T-cell (primary cell): ENCODE measurements at regions not wholly inside any gene's neighbourhood (a gene's known extent, or its start where the extent isn't known, plus 50 kb on each side); places are given as distances from the start of the nearest gene placed in this dataset.
"Not testable (repeated sequence)": the region's sequence is repeated elsewhere in the genome, so short reads cannot be mapped to it uniquely, and the experiment has no call there.

ENCODE experiments used
- ATAC-seq, 4 experiments: fragments of 200-7000 bp in 3 of 4; fragments of 150-1000 bp in 1 of 4; cut with Tn5 transposase; replicated peaks in 1 of 4; 1 replicate in 3 of 4; 2 replicates in 1 of 4; pipeline ENCODE4 v1.10.0; 2021; ENCODE audit warnings: moderate library complexity in 3 of 4, mild to moderate bottlenecking in 2 of 4, moderate number of reproducible peaks in 1 of 4
- CTCF ChIA-PET, 2 donors: fragments of 300-600 bp; sonication (Branson Sonifier 250); formaldehyde crosslinking; loops; one replicate each; lab custom pipeline; 2022; ENCODE audit warnings: antibody characterized with exemption in 2 of 2; lab: Charles Lee
- POLR2A ChIA-PET, 2 donors: fragments of 300-600 bp; sonication (Branson Sonifier 250); formaldehyde crosslinking; loops; one replicate each; lab custom pipeline; 2022; ENCODE audit warnings: antibody characterized with exemption in 2 of 2; lab: Charles Lee
- DNase-seq, 35 experiments: peaks; one replicate each; pipeline versions ENCODE4 v3.0.0 to v3.0.0-alpha.2; 2013 to 2023
- H3K27ac ChIP-seq: one replicate; pipeline ENCODE4 v1.5.1; 2013; ENCODE audit warnings: low read length
- H3K27me3 ChIP-seq, 2 experiments: replicated peaks in 1 of 2; 1 replicate in 1 of 2; 2 replicates in 1 of 2; pipeline versions ENCODE4 v1.6.1 to v1.7.0; 2013; ENCODE audit warnings: low read length in 1 of 2, mixed read lengths in 1 of 2; ENCODE audit not compliant: control insufficient read depth in 2 of 2, insufficient read depth in 2 of 2; ENCODE audit errors: extremely low read depth in 1 of 2
- H3K36me3 ChIP-seq, 2 donors: 1 replicate in 1 of 2; 2 replicates in 1 of 2; pipeline versions ENCODE4 v1.6.1 to v1.7.0; 2013; ENCODE audit warnings: low read length in 1 of 2; ENCODE audit not compliant: control insufficient read depth in 2 of 2, insufficient read depth in 1 of 2; ENCODE audit errors: extremely low read depth in 1 of 2
- H3K4me1 ChIP-seq, 2 experiments: 1 replicate in 1 of 2; 2 replicates in 1 of 2; pipeline versions ENCODE4 v1.6.1 to v1.7.0; 2013; ENCODE audit warnings: low read length in 2 of 2, mixed read lengths in 1 of 2; ENCODE audit not compliant: insufficient read depth in 2 of 2, control insufficient read depth in 1 of 2; ENCODE audit errors: extremely low read depth in 1 of 2
- H3K4me3 ChIP-seq, 2 donors: 1 replicate in 1 of 2; 2 replicates in 1 of 2; pipeline versions ENCODE4 v1.5.1 to v1.7.0; 2013; ENCODE audit warnings: mild to moderate bottlenecking in 2 of 2, low read length in 1 of 2, moderate library complexity in 1 of 2; ENCODE audit not compliant: control insufficient read depth in 1 of 2; ENCODE audit errors: extremely low read depth in 1 of 2
- H3K9me3 ChIP-seq: 2 replicates; pipeline ENCODE4 v1.7.0; 2013
- H3K27ac Mint-ChIP-seq, 2 donors: one replicate each; pipeline ENCODE4 v1.8.0; 2020 to 2021; ENCODE audit warnings: mild to moderate bottlenecking in 2 of 2, mixed read lengths in 2 of 2
- H3K27me3 Mint-ChIP-seq, 2 donors: one replicate each; pipeline ENCODE4 v1.8.0; 2021 to 2022; ENCODE audit warnings: mixed read lengths in 2 of 2
- H3K36me3 Mint-ChIP-seq: one replicate; pipeline ENCODE4 v1.8.0; 2021; ENCODE audit warnings: mixed read lengths
- H3K4me1 Mint-ChIP-seq, 3 donors: one replicate each; pipeline ENCODE4 v1.8.0; 2020 to 2022; ENCODE audit warnings: mixed read lengths in 3 of 3, mild to moderate bottlenecking in 1 of 3
- H3K4me3 Mint-ChIP-seq, 3 donors: one replicate each; pipeline ENCODE4 v1.8.0; 2020 to 2022; ENCODE audit warnings: mild to moderate bottlenecking in 3 of 3, mixed read lengths in 3 of 3, moderate library complexity in 3 of 3
- H3K9me3 Mint-ChIP-seq, 3 donors: one replicate each; pipeline ENCODE4 v1.8.0; 2020 to 2022; ENCODE audit warnings: mixed read lengths in 3 of 3
- WGBS: methylation state at CpG from one replicate; pipeline ENCODE4 v1.1.5; 2013; ENCODE audit warnings: missing lambda C conversion rate; ENCODE audit not compliant: insufficient coverage; 5-methylcytosine and 5-hydroxymethylcytosine counted together

- Mint-ChIP-seq H3K4me3 (no peak overlapping the region), H3K36me3 (no peaks in the 10 kb centered on the region), H3K4me1 (no peaks in the 10 kb centered on the region), H3K27me3 (no peaks in the 10 kb centered on the region), H3K27ac (no peak overlapping the region), H3K9me3 (peaks cover 12 to 22% (median 22%) of the 10 kb centered on the region in 3 donors)
- CTCF ChIA-PET, result no interaction called here
- no peaks in the 10 kb centered on the region for H3K36me3 ChIP-seq
- no peaks in the 10 kb centered on the region for H3K4me1 ChIP-seq
- H3K4me3 ChIP-seq, result no peak overlapping the region
- H3K27ac ChIP-seq, result no peak overlapping the region
- H3K9me3 ChIP-seq, result no peaks in the 10 kb centered on the region
- H3K27me3 ChIP-seq, result no peaks in the 10 kb centered on the region
- no CpG with 5 or more reads among the region's 1 CpG for WGBS
- ATAC-seq (no peak), DNase-seq (no peak)
- POLR2A ChIA-PET, result no interaction called here
These were observed 757.7 kb upstream of the SEMA6A start for GRCh38 chr5:117332341-117332740.

GRCh38 chr5:117327511-117327910, 752.9 kb upstream of the SEMA6A start:
- H3K4me3 Mint-ChIP-seq, result no peak overlapping the region
- Histone ChIP-seq H3K27me3 (no peaks in the 10 kb centered on the region), H3K4me3 (no peak overlapping the region), H3K4me1 (no peaks in the 10 kb centered on the region), H3K36me3 (no peaks in the 10 kb centered on the region), H3K27ac (no peak overlapping the region), H3K9me3 (no peaks in the 10 kb centered on the region)
- CTCF ChIA-PET, result no interaction called here
- no peaks in the 10 kb centered on the region for H3K27me3 Mint-ChIP-seq
- no CpG with 5 or more reads among the region's 1 CpG for WGBS
- H3K27ac Mint-ChIP-seq, result no peak overlapping the region
- H3K4me1 Mint-ChIP-seq, result no peaks in the 10 kb centered on the region
- POLR2A ChIA-PET, result no interaction called here
- ATAC-seq (no peak), DNase-seq (no peak)
- H3K36me3 Mint-ChIP-seq, result no peaks in the 10 kb centered on the region
- peaks cover 18 to 26% (median 25%) of the 10 kb centered on the region in 3 donors for H3K9me3 Mint-ChIP-seq

- no peak overlapping the region for H3K4me3 ChIP-seq
- H3K9me3 ChIP-seq, result no peaks in the 10 kb centered on the region
- WGBS, result no CpG with 5 or more reads among the region's 2 CpGs
- no peaks in the 10 kb centered on the region for H3K36me3 ChIP-seq
- Mint-ChIP-seq H3K4me1 (no peaks in the 10 kb centered on the region), H3K9me3 (peaks cover 17 to 25% (median 23%) of the 10 kb centered on the region in 3 donors), H3K36me3 (no peaks in the 10 kb centered on the region), H3K27me3 (no peaks in the 10 kb centered on the region), H3K4me3 (no peak overlapping the region), H3K27ac (no peak overlapping the region)
- ChIA-PET CTCF (no interaction called here), POLR2A (no interaction called here)
- no peak for DNase-seq
- H3K4me1 ChIP-seq, result no peaks in the 10 kb centered on the region
- no peak overlapping the region for H3K27ac ChIP-seq
- H3K27me3 ChIP-seq, result no peaks in the 10 kb centered on the region
- no peak for ATAC-seq
These were observed 752.4 kb upstream of the SEMA6A start for GRCh38 chr5:117326997-117327396.

GRCh38 chr5:117318528-117318927, 743.9 kb upstream of the SEMA6A start:
- Mint-ChIP-seq H3K9me3 (peaks cover 1 to 4% (median 3%) of the 10 kb centered on the region in 3 donors), H3K27me3 (no peaks in the 10 kb centered on the region), H3K4me1 (no peaks in the 10 kb centered on the region), H3K4me3 (no peak overlapping the region), H3K36me3 (no peaks in the 10 kb centered on the region), H3K27ac (no peak overlapping the region)
- no peaks in the 10 kb centered on the region for H3K4me1 ChIP-seq
- WGBS, result 67% methylated on average over 2 of the region's 2 CpGs
- ChIA-PET CTCF (no interaction called here), POLR2A (no interaction called here)
- no peak overlapping the region for H3K27ac ChIP-seq
- H3K9me3 ChIP-seq, result no peaks in the 10 kb centered on the region
- no peak overlapping the region for H3K4me3 ChIP-seq
- no peaks in the 10 kb centered on the region for H3K27me3 ChIP-seq
- DNase-seq (no peak), ATAC-seq (no peak)
- no peaks in the 10 kb centered on the region for H3K36me3 ChIP-seq

GRCh38 chr5:117315170-117315569, 740.5 kb upstream of the SEMA6A start:
- H3K9me3 Mint-ChIP-seq, result peaks cover 0 to 4% (median 4%) of the 10 kb centered on the region in 3 donors
- ChIA-PET POLR2A (no interaction called here), CTCF (no interaction called here)
- no peaks in the 10 kb centered on the region for H3K27me3 Mint-ChIP-seq
- H3K36me3 Mint-ChIP-seq, result no peaks in the 10 kb centered on the region
- no peak for ATAC-seq
- no peak for DNase-seq
- no peak overlapping the region for H3K4me3 ChIP-seq
- no peaks in the 10 kb centered on the region for H3K27me3 ChIP-seq
- no peaks in the 10 kb centered on the region for H3K4me1 ChIP-seq
- no peaks in the 10 kb centered on the region for H3K36me3 ChIP-seq
- WGBS, result no CpG with 5 or more reads among the region's 4 CpGs
- H3K9me3 ChIP-seq, result no peaks in the 10 kb centered on the region
- no peak overlapping the region for H3K27ac Mint-ChIP-seq
- no peak overlapping the region for H3K27ac ChIP-seq
- H3K4me3 Mint-ChIP-seq, result no peak overlapping the region
- H3K4me1 Mint-ChIP-seq, result no peaks in the 10 kb centered on the region

- 99% methylated on average over 20 of the region's 34 CpGs for WGBS
- H3K4me3 Mint-ChIP-seq, ATAC-seq, H3K4me1 Mint-ChIP-seq, H3K27me3 Mint-ChIP-seq, DNase-seq, H3K27ac ChIP-seq, H3K36me3 ChIP-seq, H3K9me3 ChIP-seq, H3K9me3 Mint-ChIP-seq, POLR2A ChIA-PET, H3K4me3 ChIP-seq, H3K27ac Mint-ChIP-seq, H3K4me1 ChIP-seq, H3K36me3 Mint-ChIP-seq, H3K27me3 ChIP-seq: not testable (repeated sequence)
- CTCF ChIA-PET, result interaction anchor here in 1 of 2 donors (0.7 kb wide), 1 partner anchor 16 kb away, joined by 6 read pairs; no protein-coding TSS in a partner anchor
These were observed 730.0 kb upstream of the SEMA6A start for GRCh38 chr5:117304512-117305107.

- Mint-ChIP-seq H3K9me3 (peaks cover 2 to 9% (median 4%) of the 10 kb centered on the region in 3 donors), H3K27me3 (no peaks in the 10 kb centered on the region), H3K27ac (no peak overlapping the region), H3K4me1 (no peaks in the 10 kb centered on the region), H3K36me3 (no peaks in the 10 kb centered on the region), H3K4me3 (no peak overlapping the region)
- ATAC-seq (no peak), DNase-seq (no peak)
- no peaks in the 10 kb centered on the region for H3K9me3 ChIP-seq
- 50% methylated on average over 1 of the region's 3 CpGs for WGBS
- ChIA-PET CTCF (no interaction called here), POLR2A (no interaction called here)
- no peak overlapping the region for H3K27ac ChIP-seq
- no peaks in the 10 kb centered on the region for H3K36me3 ChIP-seq
- no peaks in the 10 kb centered on the region for H3K27me3 ChIP-seq
- H3K4me1 ChIP-seq, result no peaks in the 10 kb centered on the region
- no peak overlapping the region for H3K4me3 ChIP-seq
These were observed 728.3 kb upstream of the SEMA6A start for GRCh38 chr5:117302949-117303348.
